Smooth muscle cell (in vitro differentiated cells): ENCODE measurements at regions not wholly inside any gene's neighbourhood (a gene's known extent, or its start where the extent isn't known, plus 50 kb on each side); places are given as distances from the start of the nearest gene placed in this dataset.

ENCODE experiments used
- DNase-seq: peaks from one replicate; lab custom pipeline; 2025; ENCODE audit not compliant: unreplicated experiment; lab: John Stamatoyannopoulos, UW
- H2AFZ ChIP-seq: fragments of 200-600 bp; sonication (generic); 2 replicates; pipeline ENCODE4 v1.6.0; 2016; ENCODE audit warnings: antibody characterized with exemption, low read depth, mild to moderate bottlenecking
- H3F3A ChIP-seq: fragments of 200-600 bp; sonication (generic); 2 replicates; pipeline ENCODE4 v1.6.0; 2017; ENCODE audit warnings: antibody characterized with exemption, low read depth
- H3K27ac ChIP-seq: fragments of 200-600 bp; sonication (generic); 2 replicates; pipeline ENCODE4 v1.5.1; 2016; ENCODE audit warnings: low read depth, mild to moderate bottlenecking
- H3K27me3 ChIP-seq: fragments of 200-600 bp; sonication (generic); 2 replicates; pipeline ENCODE4 v1.6.1; 2016; ENCODE audit warnings: low read depth, mild to moderate bottlenecking
- H3K36me3 ChIP-seq: fragments of 200-600 bp; sonication (generic); 2 replicates; pipeline ENCODE4 v1.5.1; 2016; ENCODE audit warnings: low read depth
- H3K4me1 ChIP-seq: fragments of 200-600 bp; sonication (generic); 2 replicates; pipeline ENCODE4 v1.5.1; 2016; ENCODE audit warnings: low read depth
- H3K4me2 ChIP-seq: fragments of 200-600 bp; sonication (generic); 2 replicates; pipeline ENCODE4 v1.6.0; 2016; ENCODE audit warnings: mild to moderate bottlenecking
- H3K4me3 ChIP-seq: fragments of 200-600 bp; sonication (generic); 2 replicates; pipeline ENCODE4 v1.5.1; 2016; ENCODE audit warnings: mild to moderate bottlenecking
- H3K79me2 ChIP-seq: fragments of 200-600 bp; sonication (generic); 2 replicates; pipeline ENCODE4 v1.6.0; 2016; ENCODE audit warnings: low read depth, mild to moderate bottlenecking
- H3K9ac ChIP-seq: fragments of 200-600 bp; sonication (generic); 2 replicates; pipeline ENCODE4 v1.6.0; 2016; ENCODE audit warnings: low read depth
- H3K9me3 ChIP-seq: fragments of 200-600 bp; sonication (generic); replicated peaks from 2 replicates; pipeline ENCODE4 v1.5.1; 2016; ENCODE audit warnings: low read depth
- H4K20me1 ChIP-seq: fragments of 200-600 bp; sonication (generic); 2 replicates; pipeline ENCODE4 v1.6.0; 2016; ENCODE audit warnings: low read depth
- WGBS: methylation state at CpG from one replicate; pipeline ENCODE4 v1.1.7; 2016; ENCODE audit warnings: low lambda C conversion rate; 5-methylcytosine and 5-hydroxymethylcytosine counted together
- TF ChIP-seq, protein P1 (sequence below): fragments of 200-600 bp; sonication (generic); IDR thresholded peaks from 2 replicates; pipeline ENCODE4 v1.5.1; 2017; ENCODE audit warnings: borderline replicate concordance, mild to moderate bottlenecking, antibody characterized with exemption; ENCODE audit not compliant: insufficient read depth, poor library complexity, severe bottlenecking

- peaks cover 5% of the 10 kb centered on the region for H3K4me1 ChIP-seq
- H3K4me2 ChIP-seq, result no peak overlapping the region
- no peaks in the 10 kb centered on the region for H3K9me3 ChIP-seq
- H3K36me3 ChIP-seq, result no peaks in the 10 kb centered on the region
- no peak overlapping the region for H2AFZ ChIP-seq
- no peaks in the 10 kb centered on the region for H3K79me2 ChIP-seq
- H3K4me3 ChIP-seq, result no peak overlapping the region
- WGBS, result 94% methylated on average over 6 of the region's 6 CpGs
- no peaks in the 10 kb centered on the region for H3K27me3 ChIP-seq
- H3F3A ChIP-seq, result no peaks in the 10 kb centered on the region
- TF ChIP-seq, protein P1, sequence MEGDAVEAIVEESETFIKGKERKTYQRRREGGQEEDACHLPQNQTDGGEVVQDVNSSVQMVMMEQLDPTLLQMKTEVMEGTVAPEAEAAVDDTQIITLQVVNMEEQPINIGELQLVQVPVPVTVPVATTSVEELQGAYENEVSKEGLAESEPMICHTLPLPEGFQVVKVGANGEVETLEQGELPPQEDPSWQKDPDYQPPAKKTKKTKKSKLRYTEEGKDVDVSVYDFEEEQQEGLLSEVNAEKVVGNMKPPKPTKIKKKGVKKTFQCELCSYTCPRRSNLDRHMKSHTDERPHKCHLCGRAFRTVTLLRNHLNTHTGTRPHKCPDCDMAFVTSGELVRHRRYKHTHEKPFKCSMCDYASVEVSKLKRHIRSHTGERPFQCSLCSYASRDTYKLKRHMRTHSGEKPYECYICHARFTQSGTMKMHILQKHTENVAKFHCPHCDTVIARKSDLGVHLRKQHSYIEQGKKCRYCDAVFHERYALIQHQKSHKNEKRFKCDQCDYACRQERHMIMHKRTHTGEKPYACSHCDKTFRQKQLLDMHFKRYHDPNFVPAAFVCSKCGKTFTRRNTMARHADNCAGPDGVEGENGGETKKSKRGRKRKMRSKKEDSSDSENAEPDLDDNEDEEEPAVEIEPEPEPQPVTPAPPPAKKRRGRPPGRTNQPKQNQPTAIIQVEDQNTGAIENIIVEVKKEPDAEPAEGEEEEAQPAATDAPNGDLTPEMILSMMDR, result no peak
- no peaks in the 10 kb centered on the region for H4K20me1 ChIP-seq
- no peak for DNase-seq
- H3K9ac ChIP-seq, result no peak overlapping the region
- no peak overlapping the region for H3K27ac ChIP-seq
These were observed 76.2 kb upstream of the ALDH1B1 start for GRCh38 chr9:38316166-38316780.

- no peak for DNase-seq
- H3K36me3 ChIP-seq, result no peaks in the 10 kb centered on the region
These were observed 77.4 kb upstream of the ALDH1B1 start for GRCh38 chr9:38315085-38315595.

DNA sequence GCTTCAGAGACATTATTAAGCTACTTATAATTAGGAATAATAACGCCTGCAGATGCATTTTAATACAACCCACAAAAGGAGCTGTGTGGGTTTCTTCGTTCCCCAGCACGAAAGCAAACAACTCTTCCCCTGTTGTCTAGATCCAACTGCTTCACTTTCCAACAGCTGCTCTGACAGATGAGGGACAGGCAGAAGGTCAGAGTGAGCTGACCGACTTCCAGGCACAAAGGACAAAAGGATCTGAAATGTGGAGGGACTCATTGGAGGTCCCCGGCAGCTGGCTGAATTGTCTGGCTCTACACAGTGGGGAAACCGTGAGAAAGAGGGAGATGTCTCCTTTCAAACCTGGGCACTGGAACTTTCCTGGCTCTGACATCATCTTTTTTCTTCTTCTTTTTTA, 79.1 kb upstream of the ALDH1B1 start:
- peaks cover 8% of the 10 kb centered on the region for H3F3A ChIP-seq
- no peaks in the 10 kb centered on the region for H3K9me3 ChIP-seq
- no peaks in the 10 kb centered on the region for H3K36me3 ChIP-seq
- H3K27me3 ChIP-seq, result no peaks in the 10 kb centered on the region
- TF ChIP-seq, protein P1, result no peak
- H3K4me2 ChIP-seq, result no peak overlapping the region
- no peak overlapping the region for H3K27ac ChIP-seq
- DNase-seq, result no peak
- no peaks in the 10 kb centered on the region for H3K79me2 ChIP-seq
- no peak overlapping the region for H2AFZ ChIP-seq
- no peak overlapping the region for H3K4me3 ChIP-seq
- H4K20me1 ChIP-seq, result no peaks in the 10 kb centered on the region
- no peak overlapping the region for H3K9ac ChIP-seq
- WGBS, result 81% methylated on average over 6 of the region's 6 CpGs
- peaks cover 22% of the 10 kb centered on the region for H3K4me1 ChIP-seq

More at GRCh38 chr9:38315085-38315595, 77.4 kb upstream of the ALDH1B1 start:
- Histone ChIP-seq H3K4me2 (no peak overlapping the region), H4K20me1 (no peaks in the 10 kb centered on the region), H3K4me1 (peaks cover 12% of the 10 kb centered on the region), H3K27ac (no peak overlapping the region), H3F3A (no peaks in the 10 kb centered on the region), H3K27me3 (no peaks in the 10 kb centered on the region), H3K9me3 (no peaks in the 10 kb centered on the region), H2AFZ (no peak overlapping the region), H3K9ac (no peak overlapping the region), H3K4me3 (no peak overlapping the region), H3K79me2 (no peaks in the 10 kb centered on the region)
- TF ChIP-seq, protein P1, result no peak
- 83% methylated on average over 9 of the region's 9 CpGs for WGBS

GRCh38 chr9:38312406-38312805, 80.1 kb upstream of the ALDH1B1 start:
- Histone ChIP-seq H3K4me1 (peaks cover 22% of the 10 kb centered on the region), H3K79me2 (no peaks in the 10 kb centered on the region), H3K36me3 (no peaks in the 10 kb centered on the region), H2AFZ (no peak overlapping the region), H3F3A (peaks cover 8% of the 10 kb centered on the region), H3K9ac (no peak overlapping the region), H3K27me3 (no peaks in the 10 kb centered on the region), H3K9me3 (no peaks in the 10 kb centered on the region), H3K4me2 (no peak overlapping the region), H3K27ac (no peak overlapping the region), H3K4me3 (no peak overlapping the region), H4K20me1 (no peaks in the 10 kb centered on the region)
- 100% methylated on average over 4 of the region's 4 CpGs for WGBS
- TF ChIP-seq, protein P1, result no peak
- DNase-seq, result no peak
